Natural killer cell (primary cell): ENCODE measurements at regions not wholly inside any gene's neighbourhood (a gene's known extent, or its start where the extent isn't known, plus 50 kb on each side); places are given as distances from the start of the nearest gene placed in this dataset.

Experiments used
- ATAC-seq, 3 donors: fragments of 150-1000 bp in 2 of 3; fragments of 200-7000 bp in 1 of 3; cut with Tn5 transposase; 1 replicate in 1 of 3; 2 replicates in 2 of 3; pipeline ENCODE4 v1.10.0; 2021; ENCODE audit warnings: mild to moderate bottlenecking in 2 of 3, moderate library complexity in 2 of 3
- DNase-seq, 2 donors: peaks; one replicate each; pipeline versions ENCODE4 v3.0.0 to v3.0.0-alpha.2; 2013 to 2021; ENCODE audit warnings: mixed read lengths in 1 of 2
- H3K27ac ChIP-seq: one replicate; pipeline ENCODE4 v1.5.1; 2013; ENCODE audit warnings: mild to moderate bottlenecking, low read length
- H3K27me3 ChIP-seq: one replicate; pipeline ENCODE4 v1.6.1; 2013; ENCODE audit warnings: low read length; ENCODE audit not compliant: control insufficient read depth, insufficient read depth
- H3K36me3 ChIP-seq: one replicate; pipeline ENCODE4 v1.6.1; 2013; ENCODE audit warnings: low read length; ENCODE audit not compliant: control insufficient read depth, insufficient read depth
- H3K4me1 ChIP-seq: one replicate; pipeline ENCODE4 v1.6.1; 2013; ENCODE audit warnings: low read length; ENCODE audit not compliant: control insufficient read depth, insufficient read depth
- H3K4me3 ChIP-seq: one replicate; pipeline ENCODE4 v1.5.1; 2013; ENCODE audit warnings: low read length
- H3K9me3 ChIP-seq: one replicate; pipeline ENCODE4 v1.6.1; 2013; ENCODE audit warnings: low read length; ENCODE audit not compliant: control insufficient read depth, insufficient read depth
- H3K27ac Mint-ChIP-seq, 2 donors: one replicate each; pipeline ENCODE4 v1.8.0; 2022; ENCODE audit warnings: mild to moderate bottlenecking in 2 of 2, mixed read lengths in 2 of 2, moderate library complexity in 1 of 2
- H3K27me3 Mint-ChIP-seq, 2 donors: one replicate each; pipeline ENCODE4 v1.8.0; 2022; ENCODE audit warnings: low read depth in 2 of 2, mixed read lengths in 2 of 2
- H3K36me3 Mint-ChIP-seq: one replicate; pipeline ENCODE4 v1.8.0; 2022; ENCODE audit warnings: mixed read lengths
- H3K4me1 Mint-ChIP-seq, 2 donors: one replicate each; pipeline ENCODE4 v1.8.0; 2022; ENCODE audit warnings: mixed read lengths in 2 of 2
- H3K4me3 Mint-ChIP-seq: one replicate; pipeline ENCODE4 v1.8.0; 2022; ENCODE audit warnings: mild to moderate bottlenecking, moderate library complexity, mixed read lengths
- H3K9me3 Mint-ChIP-seq, 2 donors: one replicate each; pipeline ENCODE4 v1.8.0; 2022; ENCODE audit warnings: mixed read lengths in 2 of 2
- CTCF ChIP-seq: fragments of 200-600 bp; IDR thresholded peaks from one replicate; pipeline ENCODE4 v1.8.0; 2022; ENCODE audit warnings: antibody characterized with exemption
- WGBS: methylation state at CpG from one replicate; pipeline ENCODE4 v1.1.7; 2013; ENCODE audit warnings: missing lambda C conversion rate; ENCODE audit not compliant: insufficient coverage; 5-methylcytosine and 5-hydroxymethylcytosine counted together
- intact Hi-C: fragments of 100-400 bp; cut with micrococcal nuclease; formaldehyde crosslinking; loops from one replicate; pipeline ENCODE4 v1.14.2; 2022

GRCh38 chr7:121505540-121506182 is 109.6 kb upstream of the FAM3C start:
- DNase-seq (no peak), ATAC-seq (no peak)
- no peak overlapping the region for H3K4me3 ChIP-seq
- H3K36me3 ChIP-seq = no peaks in the 10 kb centered on the region
- no peaks in the 10 kb centered on the region for H3K27me3 Mint-ChIP-seq
- H3K4me1 Mint-ChIP-seq = no peaks in the 10 kb centered on the region
- no peaks in the 10 kb centered on the region for H3K4me1 ChIP-seq
- no peak overlapping the region for H3K4me3 Mint-ChIP-seq
- WGBS = 83% methylated on average over 5 of the region's 6 CpGs
- no peak for TF ChIP-seq CTCF
- peaks cover 26% of the 10 kb centered on the region for H3K9me3 ChIP-seq
- no peak overlapping the region for H3K27ac ChIP-seq
- no peaks in the 10 kb centered on the region for H3K27me3 ChIP-seq
- no peak overlapping the region for H3K27ac Mint-ChIP-seq
- H3K36me3 Mint-ChIP-seq = peaks cover 25% of the 10 kb centered on the region
- intact Hi-C loops = no loop called here
- H3K9me3 Mint-ChIP-seq = peaks cover 6 to 9% of the 10 kb centered on the region in 2 donors

GRCh38 chr7:121505021-121505420 is 108.9 kb upstream of the FAM3C start:
- intact Hi-C loops = no loop called here
- no peak overlapping the region for H3K27ac ChIP-seq

GRCh38 chr7:121504482-121504881 is 108.4 kb upstream of the FAM3C start:
- Histone ChIP-seq H3K4me1 (no peaks in the 10 kb centered on the region), H3K36me3 (no peaks in the 10 kb centered on the region), H3K9me3 (peaks cover 16% of the 10 kb centered on the region), H3K4me3 (no peak overlapping the region), H3K27ac (no peak overlapping the region), H3K27me3 (no peaks in the 10 kb centered on the region)
- Mint-ChIP-seq H3K4me3 (no peak overlapping the region), H3K27ac (no peak overlapping the region), H3K27me3 (no peaks in the 10 kb centered on the region), H3K9me3 (peaks cover 6 to 9% of the 10 kb centered on the region in 2 donors), H3K4me1 (no peaks in the 10 kb centered on the region), H3K36me3 (peaks cover 25% of the 10 kb centered on the region)
- intact Hi-C loops = no loop called here
- DNase-seq (no peak), ATAC-seq (no peak)
- WGBS = 81% methylated on average over 4 of the region's 4 CpGs
- TF ChIP-seq CTCF = no peak

More at GRCh38 chr7:121505021-121505420, 108.9 kb upstream of the FAM3C start:
- no peaks in the 10 kb centered on the region for H3K27me3 Mint-ChIP-seq
- no peak overlapping the region for H3K27ac Mint-ChIP-seq
- no peak for TF ChIP-seq CTCF
- H3K4me3 Mint-ChIP-seq = no peak overlapping the region
- 95% methylated on average over 1 of the region's 1 CpG for WGBS
- peaks cover 20% of the 10 kb centered on the region for H3K9me3 ChIP-seq
- DNase-seq = no peak
- no peak for ATAC-seq
- peaks cover 6 to 9% of the 10 kb centered on the region in 2 donors for H3K9me3 Mint-ChIP-seq
- H3K4me1 ChIP-seq = no peaks in the 10 kb centered on the region
- no peak overlapping the region for H3K4me3 ChIP-seq
- H3K36me3 Mint-ChIP-seq = peaks cover 25% of the 10 kb centered on the region
- no peaks in the 10 kb centered on the region for H3K4me1 Mint-ChIP-seq
- H3K27me3 ChIP-seq = no peaks in the 10 kb centered on the region
- H3K36me3 ChIP-seq = no peaks in the 10 kb centered on the region

GRCh38 chr7:121503730-121504129 is 107.6 kb upstream of the FAM3C start:
- H3K4me1 ChIP-seq = no peaks in the 10 kb centered on the region
- no peaks in the 10 kb centered on the region for H3K4me1 Mint-ChIP-seq
- H3K4me3 ChIP-seq = no peak overlapping the region
- H3K9me3 ChIP-seq = peaks cover 16% of the 10 kb centered on the region
- 100% methylated on average over 1 of the region's 1 CpG for WGBS
- no peaks in the 10 kb centered on the region for H3K27me3 ChIP-seq
- TF ChIP-seq CTCF = no peak
- H3K27ac Mint-ChIP-seq = no peak overlapping the region
- intact Hi-C loops = no loop called here
- no peak overlapping the region for H3K4me3 Mint-ChIP-seq
- peaks cover 25% of the 10 kb centered on the region for H3K36me3 Mint-ChIP-seq
- no peaks in the 10 kb centered on the region for H3K27me3 Mint-ChIP-seq
- ATAC-seq = no peak
- H3K27ac ChIP-seq = no peak overlapping the region
- no peak for DNase-seq
- H3K9me3 Mint-ChIP-seq = peaks cover 6 to 9% of the 10 kb centered on the region in 2 donors
- H3K36me3 ChIP-seq = no peaks in the 10 kb centered on the region
